ENCODE measurements at regions not wholly inside any gene's neighbourhood (a gene's known extent, or its start where the extent isn't known, plus 50 kb on each side); places are given as distances from the start of the nearest gene placed in this dataset.

DNA sequence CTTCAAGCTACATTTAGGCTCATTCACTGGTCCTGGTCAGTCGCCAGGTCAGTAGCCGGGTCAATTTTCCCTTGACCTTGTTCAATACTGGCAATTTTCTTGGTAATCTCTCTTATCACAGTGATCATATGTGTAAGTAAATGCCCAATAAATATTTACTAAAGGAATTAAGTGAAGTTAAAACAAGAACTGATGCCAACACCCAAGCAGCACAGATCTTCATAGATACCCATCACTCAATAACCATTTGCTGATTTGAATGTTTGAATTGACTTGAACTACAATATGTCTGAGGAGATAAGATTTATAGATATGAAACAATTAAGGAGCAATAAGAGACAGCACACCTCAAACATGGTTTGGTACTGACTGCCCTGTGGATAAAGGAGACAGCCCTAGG is 100.8 kb upstream of the PREP start:
- DNase-seq (ENCODE audit: low read depth), result no peak
- TF ChIP-seq, protein P1, sequence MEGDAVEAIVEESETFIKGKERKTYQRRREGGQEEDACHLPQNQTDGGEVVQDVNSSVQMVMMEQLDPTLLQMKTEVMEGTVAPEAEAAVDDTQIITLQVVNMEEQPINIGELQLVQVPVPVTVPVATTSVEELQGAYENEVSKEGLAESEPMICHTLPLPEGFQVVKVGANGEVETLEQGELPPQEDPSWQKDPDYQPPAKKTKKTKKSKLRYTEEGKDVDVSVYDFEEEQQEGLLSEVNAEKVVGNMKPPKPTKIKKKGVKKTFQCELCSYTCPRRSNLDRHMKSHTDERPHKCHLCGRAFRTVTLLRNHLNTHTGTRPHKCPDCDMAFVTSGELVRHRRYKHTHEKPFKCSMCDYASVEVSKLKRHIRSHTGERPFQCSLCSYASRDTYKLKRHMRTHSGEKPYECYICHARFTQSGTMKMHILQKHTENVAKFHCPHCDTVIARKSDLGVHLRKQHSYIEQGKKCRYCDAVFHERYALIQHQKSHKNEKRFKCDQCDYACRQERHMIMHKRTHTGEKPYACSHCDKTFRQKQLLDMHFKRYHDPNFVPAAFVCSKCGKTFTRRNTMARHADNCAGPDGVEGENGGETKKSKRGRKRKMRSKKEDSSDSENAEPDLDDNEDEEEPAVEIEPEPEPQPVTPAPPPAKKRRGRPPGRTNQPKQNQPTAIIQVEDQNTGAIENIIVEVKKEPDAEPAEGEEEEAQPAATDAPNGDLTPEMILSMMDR (conservative IDR thresholded peaks at IDR 0.05; ENCODE audit: low read depth, low read length), result no peak
- H3K4me3 ChIP-seq (ENCODE audit: low read length), result no peak overlapping the region

DNA sequence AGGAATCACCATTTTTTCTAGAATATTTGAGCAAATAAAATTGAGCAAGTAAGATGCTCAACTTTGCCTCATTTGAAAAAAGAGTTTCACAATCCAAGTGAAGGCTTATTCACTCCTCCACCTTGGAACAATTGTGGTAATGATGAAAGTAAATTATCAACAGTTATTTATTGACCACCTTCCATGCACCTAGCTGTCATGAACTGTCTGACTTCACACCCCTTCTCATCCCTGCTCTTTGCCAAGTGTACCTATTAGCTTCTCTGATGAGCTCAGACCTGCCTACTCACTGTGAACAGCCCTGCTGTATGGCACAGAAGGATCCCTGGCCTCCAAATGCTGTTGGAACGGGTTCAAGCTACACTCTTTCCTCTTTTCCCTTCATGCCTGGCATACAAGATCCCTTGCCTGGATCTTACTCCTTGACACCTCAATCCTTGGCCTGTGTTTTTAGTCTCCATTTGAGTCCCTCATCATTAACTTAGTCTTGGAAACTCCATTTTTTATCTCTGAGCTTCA is 99.0 kb upstream of the PREP start:
- TF ChIP-seq, protein P1 (conservative IDR thresholded peaks at IDR 0.05; ENCODE audit: low read depth, low read length), result no peak
- no peak for DNase-seq (ENCODE audit: low read depth)
- H3K4me3 ChIP-seq (ENCODE audit: low read length), result no peak overlapping the region

DNA sequence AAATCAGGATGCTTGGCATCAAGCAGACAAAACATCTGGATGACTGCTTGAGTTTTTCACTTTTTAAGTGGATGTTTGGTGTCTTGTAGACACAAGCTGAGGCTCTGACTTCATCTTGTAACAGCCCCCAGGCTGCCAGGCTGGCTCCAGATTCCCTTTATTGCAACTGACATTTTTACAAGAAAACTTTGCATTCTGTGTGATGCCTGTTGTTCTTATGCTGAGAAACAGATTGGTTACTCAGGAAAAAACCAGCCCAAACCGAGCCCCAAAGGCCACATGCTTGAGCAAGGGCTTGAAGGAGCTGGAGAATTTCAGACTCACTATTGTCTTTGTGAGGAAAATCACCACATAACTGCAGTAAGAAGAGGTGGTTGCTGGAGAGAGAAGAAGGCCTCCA is 98.4 kb upstream of the PREP start:
- H3K4me3 ChIP-seq (ENCODE audit: low read length), result no peak overlapping the region
- TF ChIP-seq, protein P1 (conservative IDR thresholded peaks at IDR 0.05; ENCODE audit: low read depth, low read length), result no peak
- DNase-seq (ENCODE audit: low read depth), result no peak

DNA sequence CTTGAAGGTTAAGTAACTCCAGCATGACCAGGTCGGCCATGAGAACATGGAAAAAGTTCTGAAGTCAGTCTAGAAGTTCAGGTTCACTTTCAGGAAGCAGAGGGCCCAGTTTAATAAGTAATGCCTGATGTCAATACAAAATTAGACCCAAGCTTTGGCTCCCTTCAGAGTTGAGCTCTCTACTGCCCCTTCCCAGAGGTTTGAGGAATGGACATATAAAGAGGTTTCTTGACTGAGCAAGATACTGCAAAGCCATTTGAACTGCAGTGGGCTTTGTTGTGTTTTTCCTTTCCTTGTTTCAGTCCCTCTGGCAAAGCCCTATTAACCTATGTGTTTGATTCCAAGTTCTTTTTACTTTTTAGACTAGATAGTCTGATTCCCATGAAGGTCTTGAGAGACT is 97.8 kb upstream of the PREP start:
- no peak overlapping the region for H3K4me3 ChIP-seq (ENCODE audit: low read length)
- no peak for DNase-seq (ENCODE audit: low read depth)
- TF ChIP-seq, protein P1 (conservative IDR thresholded peaks at IDR 0.05; ENCODE audit: low read depth, low read length), result no peak

DNA sequence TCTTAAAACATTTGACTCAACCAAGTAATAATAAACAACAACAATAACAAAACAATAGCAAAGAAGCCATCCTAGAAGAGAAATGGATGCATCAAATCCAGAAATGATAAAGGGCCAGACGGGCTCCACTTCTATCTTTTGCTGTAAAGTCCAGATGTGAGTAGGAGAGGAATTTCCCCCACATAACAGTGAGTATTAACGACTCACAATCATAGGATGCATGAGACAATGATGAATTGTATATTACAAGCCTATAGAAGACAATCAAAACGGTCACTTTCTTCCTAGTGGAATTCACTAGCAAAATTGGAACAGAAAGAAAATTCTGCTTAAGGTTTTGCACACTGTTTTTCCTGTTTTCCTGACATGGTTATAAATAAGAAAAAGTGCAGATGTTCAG is 97.0 kb upstream of the PREP start:
- TF ChIP-seq, protein P1 (conservative IDR thresholded peaks at IDR 0.05; ENCODE audit: low read depth, low read length), result no peak
- no peak overlapping the region for H3K4me3 ChIP-seq (ENCODE audit: low read length)
- DNase-seq (ENCODE audit: low read depth), result no peak

DNA sequence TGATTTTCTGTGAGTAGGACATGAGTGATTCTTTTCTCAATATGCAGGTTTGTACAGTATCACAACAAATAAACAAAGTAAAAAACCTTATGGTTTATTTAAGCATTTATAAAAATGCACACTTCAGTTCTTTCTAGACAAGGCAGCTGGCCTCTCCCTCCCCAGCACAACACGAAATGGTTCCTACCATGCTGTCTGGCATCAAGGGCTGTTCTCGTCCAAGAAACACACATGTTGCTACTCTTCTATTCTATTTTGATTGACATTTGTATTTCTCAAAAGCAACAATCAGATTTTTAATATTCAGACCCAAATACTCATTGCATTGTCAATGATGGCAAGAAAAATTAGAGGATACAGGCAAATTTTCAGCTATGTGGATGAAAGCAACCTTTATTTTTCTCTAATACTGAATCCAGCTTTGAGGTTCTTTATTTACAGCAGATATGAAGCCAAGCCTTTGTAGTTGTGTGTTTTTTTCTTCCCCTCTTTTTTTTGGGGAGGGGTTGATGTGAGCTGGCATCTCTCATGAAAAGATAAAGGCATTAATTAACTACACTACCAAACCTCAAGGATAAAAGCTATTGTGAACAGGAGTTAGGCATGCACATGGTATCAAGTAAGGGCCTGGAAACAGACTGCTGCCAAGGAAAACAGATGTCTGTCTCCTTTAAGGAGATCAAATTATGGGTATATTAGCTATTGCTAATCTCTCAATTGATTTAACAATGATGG is 96.4 kb upstream of the PREP start:
- TF ChIP-seq, protein P1 (conservative IDR thresholded peaks at IDR 0.05; ENCODE audit: low read depth, low read length), result no peak
- H3K4me3 ChIP-seq (ENCODE audit: low read length), result no peak overlapping the region

DNA sequence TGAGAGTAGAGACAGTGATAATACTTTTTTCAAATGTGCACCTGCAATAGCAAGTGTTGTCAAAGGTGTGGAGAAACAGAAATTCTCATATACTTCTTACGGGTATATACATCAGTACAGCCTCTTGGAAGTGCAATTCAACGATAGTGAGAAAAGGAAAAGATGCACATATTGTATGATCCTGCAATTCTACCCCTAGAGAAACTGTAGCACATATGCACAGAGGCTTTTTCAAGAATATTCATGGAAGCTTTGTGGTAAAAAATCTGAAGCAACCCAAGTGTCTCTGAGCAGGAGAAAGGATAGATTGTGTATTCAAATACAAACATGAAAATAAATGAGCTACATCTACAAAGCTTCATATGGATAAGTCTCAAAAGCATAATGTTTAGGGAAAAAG is 94.7 kb upstream of the PREP start:
- no peak for DNase-seq (ENCODE audit: low read depth)
- TF ChIP-seq, protein P1 (conservative IDR thresholded peaks at IDR 0.05; ENCODE audit: low read depth, low read length), result no peak
- H3K4me3 ChIP-seq (ENCODE audit: low read length), result no peak overlapping the region

More for the DNA sequence above, 96.4 kb upstream of the PREP start:
- no peak for DNase-seq (ENCODE audit: low read depth)
